ENCODE measurements at regions not wholly inside any gene's neighbourhood (a gene's known extent, or its start where the extent isn't known, plus 50 kb on each side); places are given as distances from the start of the nearest gene placed in this dataset.

DNA sequence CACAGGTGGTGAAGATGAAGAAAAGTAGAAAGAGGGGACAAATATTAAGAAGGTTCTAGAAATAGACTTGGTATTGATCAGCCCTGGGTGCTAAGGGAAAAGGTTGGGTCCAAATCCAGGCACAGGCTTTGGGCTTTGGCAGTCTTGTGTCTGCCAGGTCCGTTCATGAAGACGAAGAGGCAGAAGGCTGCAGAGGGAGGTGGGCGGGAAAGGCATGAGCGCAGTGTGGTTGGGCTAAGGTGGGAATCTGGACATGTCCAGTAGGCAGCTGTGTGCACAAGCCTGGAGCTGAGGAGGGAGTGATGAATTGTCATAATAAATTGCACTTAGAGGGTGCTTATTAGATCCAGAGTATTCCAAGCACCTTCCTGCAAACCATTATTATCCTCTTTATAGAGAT, 105.7 kb upstream of the TEX51 start:
- Histone ChIP-seq H3K36me3 (replicated peaks in 1 of 2) (no peaks in the 10 kb centered on the region), H3K27ac (no peak overlapping the region), H3K9me3 (replicated peaks in 1 of 3) (no peaks in the 10 kb centered on the region), H3K4me3 (no peak overlapping the region), H3K4me1 (replicated peaks in 1 of 2) (no peaks in the 10 kb centered on the region), H3K27me3 (no peaks in the 10 kb centered on the region)
- intact Hi-C loops (cut with DNase I): no loop called here
- peak in 2 of 7 donors; percentile 2 to 20 for DNase-seq
- TF ChIP-seq, protein P1, sequence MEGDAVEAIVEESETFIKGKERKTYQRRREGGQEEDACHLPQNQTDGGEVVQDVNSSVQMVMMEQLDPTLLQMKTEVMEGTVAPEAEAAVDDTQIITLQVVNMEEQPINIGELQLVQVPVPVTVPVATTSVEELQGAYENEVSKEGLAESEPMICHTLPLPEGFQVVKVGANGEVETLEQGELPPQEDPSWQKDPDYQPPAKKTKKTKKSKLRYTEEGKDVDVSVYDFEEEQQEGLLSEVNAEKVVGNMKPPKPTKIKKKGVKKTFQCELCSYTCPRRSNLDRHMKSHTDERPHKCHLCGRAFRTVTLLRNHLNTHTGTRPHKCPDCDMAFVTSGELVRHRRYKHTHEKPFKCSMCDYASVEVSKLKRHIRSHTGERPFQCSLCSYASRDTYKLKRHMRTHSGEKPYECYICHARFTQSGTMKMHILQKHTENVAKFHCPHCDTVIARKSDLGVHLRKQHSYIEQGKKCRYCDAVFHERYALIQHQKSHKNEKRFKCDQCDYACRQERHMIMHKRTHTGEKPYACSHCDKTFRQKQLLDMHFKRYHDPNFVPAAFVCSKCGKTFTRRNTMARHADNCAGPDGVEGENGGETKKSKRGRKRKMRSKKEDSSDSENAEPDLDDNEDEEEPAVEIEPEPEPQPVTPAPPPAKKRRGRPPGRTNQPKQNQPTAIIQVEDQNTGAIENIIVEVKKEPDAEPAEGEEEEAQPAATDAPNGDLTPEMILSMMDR (IDR thresholded peaks at IDR 0.05): no peak
- TF ChIP-seq POLR2A (IDR thresholded peaks at IDR 0.05): no peak
- 62 to 76% (median 75%) methylated on average over 4 of the region's 4 CpGs for WGBS, 4 donors

DNA sequence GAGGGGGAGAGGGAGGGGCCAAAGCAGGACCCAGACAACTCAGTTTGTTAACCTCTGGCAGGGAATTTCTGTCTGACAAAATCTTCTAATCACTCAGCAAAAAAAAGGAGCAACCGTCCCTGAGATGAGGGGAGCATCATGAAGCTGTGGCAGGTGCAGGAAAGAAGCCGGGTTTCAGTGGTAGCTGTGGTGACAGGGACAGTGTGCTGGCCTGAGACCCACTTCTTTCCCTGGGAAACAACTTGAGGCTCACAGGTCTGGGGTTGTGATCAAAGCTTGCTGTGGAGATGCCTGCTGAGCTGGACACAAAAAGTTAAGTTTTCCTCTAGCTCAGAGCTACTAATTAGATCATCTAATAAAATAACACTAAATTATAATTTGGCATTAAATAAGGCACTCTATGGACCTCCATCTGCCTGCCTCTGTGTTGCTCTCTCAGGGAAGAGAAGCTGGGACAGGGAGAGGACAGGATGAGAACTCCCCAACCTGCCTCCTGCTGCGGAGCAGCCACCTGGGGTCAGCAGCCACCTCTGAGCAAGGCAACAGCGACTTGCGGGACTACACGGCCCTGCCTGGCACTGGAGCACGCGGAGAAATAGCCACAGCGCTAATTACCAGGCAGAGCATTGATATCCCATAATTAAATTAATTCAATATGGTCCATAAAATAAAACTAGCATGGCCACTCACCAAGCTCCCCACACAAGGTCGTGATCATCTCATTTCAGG, 104.6 kb upstream of the TEX51 start:
- no peak for TF ChIP-seq POLR2A (IDR thresholded peaks at IDR 0.05)
- TF ChIP-seq, protein P1 (IDR thresholded peaks at IDR 0.05): no peak
- Histone ChIP-seq H3K27ac (no peak overlapping the region), H3K9me3 (replicated peaks in 1 of 3) (no peaks in the 10 kb centered on the region), H3K4me3 (no peak overlapping the region), H3K4me1 (replicated peaks in 1 of 2) (no peaks in the 10 kb centered on the region), H3K36me3 (replicated peaks in 1 of 2) (no peaks in the 10 kb centered on the region), H3K27me3 (no peaks in the 10 kb centered on the region)
- 43 to 51% (median 48%) methylated on average over 9 to 10 of the region's 10 CpGs for WGBS, 4 donors
- intact Hi-C loops (cut with DNase I): no loop called here
- DNase-seq: peak in 2 of 7 donors; percentile 0 to 45

DNA sequence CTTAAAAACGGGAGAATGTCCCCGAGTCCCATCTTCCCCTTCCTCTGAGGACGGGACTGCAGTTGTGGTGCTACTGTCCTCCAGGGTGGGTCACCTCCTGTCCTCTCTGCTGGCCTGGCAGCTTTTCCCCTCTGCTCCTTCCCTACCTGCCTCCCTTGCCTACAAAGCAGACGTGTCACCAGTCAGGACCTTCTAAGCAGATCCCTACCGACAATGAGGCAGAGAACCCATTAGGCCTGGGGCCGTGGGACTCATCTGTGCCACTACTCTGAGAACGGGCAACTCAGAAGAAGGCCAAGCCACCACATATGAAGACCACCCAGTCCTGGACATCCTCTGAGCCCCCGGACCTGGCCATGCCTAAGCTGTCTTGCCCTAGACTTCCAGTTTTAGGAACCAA, 103.0 kb upstream of the TEX51 start:
- TF ChIP-seq, protein P1 (IDR thresholded peaks at IDR 0.05): no peak
- TF ChIP-seq POLR2A (IDR thresholded peaks at IDR 0.05): no peak
- no peaks in the 10 kb centered on the region for H3K36me3 ChIP-seq (replicated peaks in 1 of 2)
- H3K4me1 ChIP-seq (replicated peaks in 1 of 2): no peaks in the 10 kb centered on the region
- H3K9me3 ChIP-seq (replicated peaks in 1 of 3): no peaks in the 10 kb centered on the region
- 71 to 78% (median 75%) methylated on average over 8 of the region's 8 CpGs for WGBS, 4 donors
- DNase-seq: peak in 1 of 7 donors; percentile 29
- intact Hi-C loops (cut with DNase I): no loop called here
- no peaks in the 10 kb centered on the region for H3K27me3 ChIP-seq
- H3K27ac ChIP-seq: no peak overlapping the region
- no peak overlapping the region for H3K4me3 ChIP-seq

DNA sequence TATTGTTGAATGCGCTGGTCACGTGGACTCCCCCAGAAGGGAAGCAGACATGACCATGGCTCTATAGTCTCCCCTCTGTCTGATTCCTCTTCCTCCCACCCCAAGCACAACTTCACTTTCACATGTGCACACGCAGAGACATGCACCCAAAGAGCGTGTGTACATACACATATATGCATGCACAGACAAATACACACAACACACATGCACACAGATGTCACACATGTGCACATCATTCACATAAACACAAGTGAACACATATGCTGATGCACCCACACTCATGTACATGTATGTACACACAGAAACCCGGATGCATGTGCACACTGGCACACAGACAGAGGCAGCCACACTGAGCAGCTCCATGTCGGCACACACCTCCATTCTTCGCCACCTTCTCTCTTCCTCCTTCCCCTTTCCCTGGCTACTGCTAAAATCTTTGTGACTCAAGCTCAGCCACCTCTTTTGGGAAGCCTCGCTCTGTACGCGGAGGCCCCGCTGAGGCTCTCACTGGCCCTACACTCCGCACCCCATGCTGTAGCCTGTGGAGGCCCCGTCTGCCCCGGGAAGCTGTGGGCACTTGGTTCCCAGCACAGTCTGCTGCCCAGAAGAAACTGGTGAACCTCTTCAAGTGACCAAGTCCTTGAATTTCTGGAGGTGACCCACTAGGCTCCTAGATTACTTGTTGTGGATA, 101.6 kb upstream of the TEX51 start:
- WGBS, 4 donors: 81 to 87% (median 83%) methylated on average over 13 to 14 of the region's 14 CpGs
- intact Hi-C loops (cut with DNase I): no loop called here

More for the DNA sequence above, 101.6 kb upstream of the TEX51 start:
- no peaks in the 10 kb centered on the region for H3K9me3 ChIP-seq (replicated peaks in 1 of 3)
- H3K36me3 ChIP-seq (replicated peaks in 1 of 2): no peaks in the 10 kb centered on the region
- H3K4me1 ChIP-seq (replicated peaks in 1 of 2): no peaks in the 10 kb centered on the region
- peak in 1 of 7 donors; percentile 14 for DNase-seq
- no peaks in the 10 kb centered on the region for H3K27me3 ChIP-seq
- H3K27ac ChIP-seq: no peak overlapping the region
- H3K4me3 ChIP-seq: no peak overlapping the region
- TF ChIP-seq, protein P1 (IDR thresholded peaks at IDR 0.05): no peak
- TF ChIP-seq POLR2A (IDR thresholded peaks at IDR 0.05): no peak

Measured in adrenal gland (tissue), 9 donors.